ENCODE measurements at regions not wholly inside any gene's neighbourhood (a gene's known extent, or its start where the extent isn't known, plus 50 kb on each side); places are given as distances from the start of the nearest gene placed in this dataset.

DNA sequence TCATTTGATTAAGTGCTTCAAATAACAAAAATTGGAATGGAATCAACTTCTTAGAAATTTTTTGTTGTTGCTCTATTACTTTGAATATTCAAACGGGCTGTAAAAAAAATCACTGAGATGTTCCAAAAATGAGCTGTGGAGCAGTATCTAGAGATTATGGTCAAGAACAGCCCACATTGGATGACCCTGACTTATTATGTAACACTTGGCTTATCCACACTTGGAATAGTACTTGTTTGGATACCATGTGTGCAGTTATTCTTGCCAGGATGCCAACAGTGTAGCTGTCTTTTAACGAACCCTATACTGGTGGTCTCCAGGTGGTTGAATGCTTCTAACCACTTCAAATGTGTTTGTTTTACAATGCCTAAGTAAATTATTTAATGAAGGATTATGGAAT is 64.9 kb upstream of the CAMK2D start:
- no peak overlapping the region for H3K4me3 ChIP-seq (ENCODE audit: low read depth, low read length)
- in situ Hi-C loops (cut with HindIII; ENCODE audit: low sequenced_read_pairs) = no loop called here
- TF ChIP-seq, protein P1, sequence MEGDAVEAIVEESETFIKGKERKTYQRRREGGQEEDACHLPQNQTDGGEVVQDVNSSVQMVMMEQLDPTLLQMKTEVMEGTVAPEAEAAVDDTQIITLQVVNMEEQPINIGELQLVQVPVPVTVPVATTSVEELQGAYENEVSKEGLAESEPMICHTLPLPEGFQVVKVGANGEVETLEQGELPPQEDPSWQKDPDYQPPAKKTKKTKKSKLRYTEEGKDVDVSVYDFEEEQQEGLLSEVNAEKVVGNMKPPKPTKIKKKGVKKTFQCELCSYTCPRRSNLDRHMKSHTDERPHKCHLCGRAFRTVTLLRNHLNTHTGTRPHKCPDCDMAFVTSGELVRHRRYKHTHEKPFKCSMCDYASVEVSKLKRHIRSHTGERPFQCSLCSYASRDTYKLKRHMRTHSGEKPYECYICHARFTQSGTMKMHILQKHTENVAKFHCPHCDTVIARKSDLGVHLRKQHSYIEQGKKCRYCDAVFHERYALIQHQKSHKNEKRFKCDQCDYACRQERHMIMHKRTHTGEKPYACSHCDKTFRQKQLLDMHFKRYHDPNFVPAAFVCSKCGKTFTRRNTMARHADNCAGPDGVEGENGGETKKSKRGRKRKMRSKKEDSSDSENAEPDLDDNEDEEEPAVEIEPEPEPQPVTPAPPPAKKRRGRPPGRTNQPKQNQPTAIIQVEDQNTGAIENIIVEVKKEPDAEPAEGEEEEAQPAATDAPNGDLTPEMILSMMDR (IDR thresholded peaks at IDR 0.05; ENCODE audit: low read depth, low read length, missing control alignments) = no peak
- DNase-seq (ENCODE audit: low read depth) = no peak

DNA sequence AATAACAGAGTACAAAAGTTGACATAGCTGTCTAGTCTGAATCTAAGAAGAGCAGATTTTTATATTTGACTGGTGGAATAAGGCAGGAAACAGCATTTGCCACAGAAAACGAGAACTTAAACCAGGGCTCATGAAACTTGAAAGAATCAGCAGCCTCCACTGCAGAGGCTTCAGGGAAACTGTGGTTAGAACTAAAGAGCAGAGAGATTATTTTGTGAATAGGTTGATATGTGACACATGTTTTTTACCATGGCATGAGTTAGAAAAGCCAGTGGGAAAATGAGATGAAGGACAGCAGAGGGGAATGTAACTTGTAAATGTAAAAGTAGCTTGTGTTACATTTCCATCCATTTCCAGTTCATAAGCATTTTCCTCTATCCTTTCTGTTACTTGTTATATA is 63.7 kb upstream of the CAMK2D start:
- no peak for DNase-seq (ENCODE audit: low read depth)
- TF ChIP-seq, protein P1 (IDR thresholded peaks at IDR 0.05; ENCODE audit: low read depth, low read length, missing control alignments) = no peak
- in situ Hi-C loops (cut with HindIII; ENCODE audit: low sequenced_read_pairs) = no loop called here
- no peak overlapping the region for H3K4me3 ChIP-seq (ENCODE audit: low read depth, low read length)

DNA sequence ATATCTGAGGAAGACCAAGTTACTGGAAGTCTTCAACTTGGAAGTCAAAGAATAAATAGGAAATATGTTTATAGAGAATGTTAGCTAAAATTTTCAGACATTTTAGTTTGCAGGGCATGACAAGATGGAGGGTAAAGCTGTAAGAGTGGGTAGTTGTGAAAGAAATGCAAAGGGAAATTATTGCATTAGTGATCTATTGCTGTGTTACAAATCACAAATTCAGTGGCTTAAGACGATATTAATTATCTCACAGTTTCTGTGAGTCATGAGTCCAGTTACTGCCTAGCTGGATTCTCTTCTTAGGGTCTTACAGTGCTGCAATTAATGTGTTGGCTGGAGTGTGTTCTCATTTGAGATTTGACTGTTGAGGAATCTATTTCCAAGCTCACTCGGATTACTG is 62.9 kb upstream of the CAMK2D start:
- TF ChIP-seq, protein P1 (IDR thresholded peaks at IDR 0.05; ENCODE audit: low read depth, low read length, missing control alignments) = no peak
- H3K4me3 ChIP-seq (ENCODE audit: low read depth, low read length) = no peak overlapping the region
- in situ Hi-C loops (cut with HindIII; ENCODE audit: low sequenced_read_pairs) = no loop called here

DNA sequence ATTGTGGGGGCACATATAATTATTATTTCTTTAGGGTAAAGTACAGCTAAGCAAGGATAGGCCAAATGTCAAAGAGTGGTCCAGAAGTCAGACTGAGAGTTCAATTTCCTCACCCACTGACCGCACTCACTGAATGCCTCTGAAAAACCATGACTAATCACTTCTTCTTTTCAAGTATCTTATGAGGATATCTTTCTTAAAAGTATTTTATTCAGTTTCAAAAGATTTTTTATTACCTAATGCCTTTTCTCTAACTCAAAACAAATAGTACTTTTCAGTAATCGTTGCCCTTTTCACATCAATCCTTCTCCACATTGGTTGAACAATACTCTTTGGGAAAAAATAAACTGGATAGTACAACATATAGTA is 61.7 kb upstream of the CAMK2D start:
- DNase-seq (ENCODE audit: low read depth) = peak; percentile 31
- no peak overlapping the region for H3K4me3 ChIP-seq (ENCODE audit: low read depth, low read length)
- in situ Hi-C loops (cut with HindIII; ENCODE audit: low sequenced_read_pairs) = no loop called here
- TF ChIP-seq, protein P1 (IDR thresholded peaks at IDR 0.05; ENCODE audit: low read depth, low read length, missing control alignments) = no peak

More for the DNA sequence above, 62.9 kb upstream of the CAMK2D start:
- DNase-seq (ENCODE audit: low read depth) = no peak

DNA sequence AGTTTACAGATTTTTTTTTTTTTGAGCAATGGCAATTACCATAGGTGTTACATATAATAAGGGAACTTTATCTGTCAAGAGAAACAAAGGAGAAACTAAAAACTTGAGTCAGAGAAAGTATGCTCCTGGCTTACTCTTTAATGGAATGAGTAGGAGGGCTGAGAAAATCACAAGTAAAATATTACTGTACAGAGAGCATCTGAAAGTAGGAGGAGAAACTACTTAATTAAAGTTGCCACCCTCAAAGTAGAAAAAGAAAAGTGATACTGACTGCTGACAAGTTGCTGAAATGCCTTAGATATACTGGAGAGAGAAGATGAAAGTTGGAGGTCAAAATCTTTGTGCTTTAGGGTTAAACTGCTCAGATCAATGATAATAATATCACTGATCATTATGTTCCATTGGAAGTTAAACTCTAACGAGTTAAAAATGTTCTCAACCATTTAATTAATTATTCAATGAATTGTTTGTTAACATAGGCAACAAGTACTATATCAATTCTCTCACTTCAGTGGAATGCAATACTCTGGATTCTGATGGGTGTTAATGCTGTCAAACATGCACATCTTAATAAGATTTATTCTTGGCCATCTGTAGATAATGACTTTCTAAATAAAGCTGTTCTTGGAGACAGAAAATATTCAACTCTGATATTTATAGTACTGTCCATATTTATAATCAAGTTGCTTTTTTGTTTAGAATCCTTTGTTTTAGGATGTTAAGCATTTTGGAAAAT is 61.2 kb upstream of the CAMK2D start:
- in situ Hi-C loops (cut with HindIII; ENCODE audit: low sequenced_read_pairs) = no loop called here
- H3K4me3 ChIP-seq (ENCODE audit: low read depth, low read length) = no peak overlapping the region
- TF ChIP-seq, protein P1 (IDR thresholded peaks at IDR 0.05; ENCODE audit: low read depth, low read length, missing control alignments) = no peak
- DNase-seq (ENCODE audit: low read depth) = no peak

DNA sequence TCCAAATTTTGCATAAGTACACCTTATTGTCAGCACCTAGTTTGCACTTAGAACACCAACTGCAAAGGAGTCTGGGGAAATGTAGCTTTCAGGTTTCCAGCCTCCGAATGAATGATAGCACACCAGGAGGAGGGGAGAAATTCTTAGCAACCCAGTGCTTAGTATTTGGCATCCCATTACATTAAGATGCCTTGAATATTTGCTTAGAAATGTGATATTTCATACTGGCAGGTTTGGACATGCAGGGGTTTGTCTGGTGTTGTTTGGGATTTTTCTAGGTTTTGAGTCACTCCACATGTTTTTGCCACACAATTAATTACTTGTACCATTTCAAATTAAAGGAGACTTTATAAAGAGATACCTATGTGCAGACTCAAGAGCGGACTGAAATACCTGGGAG is 60.3 kb upstream of the CAMK2D start:
- DNase-seq (ENCODE audit: low read depth) = peak; percentile 12
- in situ Hi-C loops (cut with HindIII; ENCODE audit: low sequenced_read_pairs) = no loop called here
- TF ChIP-seq, protein P1 (IDR thresholded peaks at IDR 0.05; ENCODE audit: low read depth, low read length, missing control alignments) = no peak
- no peak overlapping the region for H3K4me3 ChIP-seq (ENCODE audit: low read depth, low read length)

All from astrocyte of the cerebellum (primary cell).